ENCODE measurements at regions not wholly inside any gene's neighbourhood (a gene's known extent, or its start where the extent isn't known, plus 50 kb on each side); places are given as distances from the start of the nearest gene placed in this dataset.

DNA sequence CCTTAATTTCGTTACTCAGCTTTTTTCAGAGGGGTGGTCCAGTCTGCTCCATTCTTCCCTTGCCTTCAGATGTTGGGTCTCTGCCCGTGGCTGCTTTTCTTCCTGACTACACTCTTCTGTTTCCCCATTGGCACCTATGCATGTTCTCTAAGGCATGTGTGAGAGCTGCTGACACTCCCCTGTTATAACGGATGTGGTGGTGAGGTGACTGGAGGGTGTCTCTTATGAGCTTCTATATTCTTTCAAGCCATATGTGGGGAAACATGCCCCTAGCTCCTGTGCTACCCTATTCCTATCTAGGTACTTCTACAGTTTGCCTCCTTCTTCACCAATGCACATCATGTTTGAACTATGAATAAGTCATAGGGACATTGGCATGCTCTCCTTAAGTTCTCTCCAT, 643.2 kb downstream of the RPL10L start:
- no peak overlapping the region for H2BK12ac ChIP-seq (ENCODE audit: low read depth, low read length)
- H3K4ac ChIP-seq (replicated peaks; ENCODE audit: insufficient read length, low read depth, low read length) = no peak overlapping the region
- no peak overlapping the region for H2AK5ac ChIP-seq (ENCODE audit: low read depth, low read length)
- no peak for DNase-seq (ENCODE audit: low read depth in 1 of 2, low spot score in 2 of 2)
- H2BK15ac ChIP-seq (ENCODE audit: low read length) = no peak overlapping the region
- no peak overlapping the region for H2BK20ac ChIP-seq (ENCODE audit: low read length)
- H2AFZ ChIP-seq (ENCODE audit: low read length) = no peak overlapping the region
- H3K27me3 ChIP-seq (replicated peaks in 1 of 4; ENCODE audit: control insufficient read depth in 3 of 4, extremely low read depth in 1 of 4, insufficient read depth in 3 of 4, low read length in 3 of 4) = no peaks in the 10 kb centered on the region
- H4K8ac ChIP-seq (ENCODE audit: extremely low read depth, insufficient read depth, low read length) = no peak overlapping the region; the same call in 1 of the 2 replicates
- no peak for TF ChIP-seq CBX8 (IDR thresholded peaks at IDR 0.05; ENCODE audit: borderline replicate concordance, low read depth, low read length)
- CTCF ChIA-PET (ENCODE audit: partially characterized antibody) = interaction anchor here (0.6 kb wide), 1 partner anchor 41 kb away, joined by 3 read pairs; no protein-coding TSS in a partner anchor
- no peak overlapping the region for H3K56ac ChIP-seq (replicated peaks; ENCODE audit: insufficient read length, low read depth, low read length)
- H3K23ac ChIP-seq (ENCODE audit: insufficient read length) = no peak overlapping the region
- POLR2A ChIA-PET (ENCODE audit: partially characterized antibody) = no interaction called here
- no peaks in the 10 kb centered on the region for H3K79me1 ChIP-seq (ENCODE audit: low read depth, low read length)
- H4K91ac ChIP-seq (replicated peaks; ENCODE audit: insufficient read length, low read length) = no peak overlapping the region
- no peak overlapping the region for H4K5ac ChIP-seq (ENCODE audit: insufficient read length, low read depth, low read length)
- H2BK120ac ChIP-seq (replicated peaks; ENCODE audit: low read depth, low read length) = no peak overlapping the region
- H3K14ac ChIP-seq (ENCODE audit: insufficient read length) = no peak overlapping the region
- no peaks in the 10 kb centered on the region for H3K79me2 ChIP-seq (ENCODE audit: control insufficient read depth in 1 of 2, insufficient read depth in 2 of 2, low read length in 2 of 2)
- FAIRE-seq = no peak
- H4K20me1 ChIP-seq (replicated peaks in 1 of 2; ENCODE audit: control insufficient read depth in 1 of 2, insufficient read depth in 2 of 2, low read length in 2 of 2) = no peaks in the 10 kb centered on the region
- H3K9me3 ChIP-seq (ENCODE audit: insufficient read depth in 2 of 2, low read depth in 1 of 2, low read length in 1 of 2) = peaks cover 5 to 9% of the 10 kb centered on the region in 2 experiments; a peak in 2 of 4 replicates
- 93% methylated on average over 3 of the region's 3 CpGs; no CpG with 5 or more reads in 1 of the 2 experiments for WGBS, 2 experiments (ENCODE audit: extremely low coverage in 1 of 2, insufficient coverage in 1 of 2, insufficient read length in 1 of 2, insufficient replicate concordance in 2 of 2, low coverage in 1 of 2, low lambda C conversion rate in 2 of 2, missing lambda C conversion rate in 1 of 2)
- H3K36me3 ChIP-seq (ENCODE audit: control insufficient read depth in 2 of 4, insufficient read depth in 4 of 4, low read length in 3 of 4) = no peaks in the 10 kb centered on the region
- H3K18ac ChIP-seq (ENCODE audit: extremely low read depth, low read length) = no peak overlapping the region
- H3K4me2 ChIP-seq (ENCODE audit: insufficient read depth in 1 of 2, low read depth in 2 of 2, low read length in 2 of 2) = no peak overlapping the region
- H2BK5ac ChIP-seq (ENCODE audit: low read depth, low read length) = no peak overlapping the region
- H3K9ac ChIP-seq (replicated peaks in 1 of 4; ENCODE audit: extremely low read depth in 1 of 4, low read depth in 3 of 4, low read length in 3 of 4) = no peak overlapping the region
- 0 out of 7 replicates have a peak, but pooled peaks cover 0 to 2% (median 0%) of the 10 kb centered on the region in 4 experiments for H3K4me1 ChIP-seq (replicated peaks in 1 of 4; ENCODE audit: control insufficient read depth in 3 of 4, insufficient read depth in 4 of 4, low read length in 3 of 4)
- H3K27ac ChIP-seq (ENCODE audit: low read depth, low read length) = no peak overlapping the region
- no peak overlapping the region for H3K4me3 ChIP-seq (ENCODE audit: extremely low read depth in 1 of 4, insufficient read depth in 2 of 4, low read depth in 3 of 4, low read length in 4 of 4)
- H3K23me2 ChIP-seq (ENCODE audit: low read depth, low read length) = no peaks in the 10 kb centered on the region

Measured in H1 (cell line).